NCI-H345 treated with DMSO at 0.1 percent for 48 hours (cell line): ENCODE measurements at regions not wholly inside any gene's neighbourhood (a gene's known extent, or its start where the extent isn't known, plus 50 kb on each side); places are given as distances from the start of the nearest gene placed in this dataset.

Source experiments
- DNase-seq: peaks from one replicate; lab custom pipeline; 2025; ENCODE audit not compliant: unreplicated experiment; lab: John Stamatoyannopoulos, UW

DNA sequence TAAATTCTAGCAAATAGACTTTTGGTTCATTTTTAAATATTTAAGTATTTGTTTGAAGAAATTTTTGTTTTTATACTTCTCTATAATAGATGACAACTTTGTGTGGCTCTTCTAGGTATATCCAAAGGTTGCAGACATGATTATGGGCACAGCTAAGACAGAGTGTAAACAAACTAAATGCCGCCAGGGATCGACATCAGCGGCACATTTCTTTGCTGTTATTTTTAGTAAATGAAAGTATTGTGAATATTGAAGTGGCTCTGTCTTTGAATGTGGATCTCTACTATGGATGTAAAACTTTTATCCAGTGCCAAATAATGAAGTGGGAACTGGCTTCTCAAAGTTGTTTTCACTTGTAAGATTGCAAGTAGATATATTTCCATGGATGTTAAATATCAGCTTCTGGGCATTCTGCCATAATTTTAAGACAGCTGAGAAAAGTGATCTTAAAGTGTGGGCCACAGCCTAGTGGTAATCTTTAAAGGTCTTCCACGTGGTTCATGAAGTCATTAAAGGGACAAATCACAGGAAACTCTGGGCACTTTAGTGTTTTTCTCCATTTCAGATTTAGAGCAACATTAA lies 589.9 kb downstream of the ZNF608 start:
- no peak for DNase-seq

DNA sequence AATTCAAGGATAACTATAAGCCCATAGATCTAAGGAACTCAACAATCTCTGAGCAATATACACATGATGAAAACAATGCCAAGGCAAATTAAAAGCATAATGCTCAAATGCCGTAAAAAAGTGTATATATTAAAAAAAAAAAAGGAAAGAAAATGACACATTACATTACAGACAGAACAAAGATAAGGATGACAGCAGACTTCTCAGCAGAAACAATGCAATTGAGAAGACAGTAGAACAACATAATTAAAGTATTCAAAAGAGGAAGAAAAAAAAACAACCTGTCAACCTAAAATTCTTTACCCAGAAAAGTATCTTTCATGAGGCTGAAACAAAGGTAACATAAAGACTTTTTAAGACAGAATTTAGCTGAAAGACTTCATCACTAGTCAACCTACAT lies 591.7 kb downstream of the ZNF608 start:
- DNase-seq: no peak

DNA sequence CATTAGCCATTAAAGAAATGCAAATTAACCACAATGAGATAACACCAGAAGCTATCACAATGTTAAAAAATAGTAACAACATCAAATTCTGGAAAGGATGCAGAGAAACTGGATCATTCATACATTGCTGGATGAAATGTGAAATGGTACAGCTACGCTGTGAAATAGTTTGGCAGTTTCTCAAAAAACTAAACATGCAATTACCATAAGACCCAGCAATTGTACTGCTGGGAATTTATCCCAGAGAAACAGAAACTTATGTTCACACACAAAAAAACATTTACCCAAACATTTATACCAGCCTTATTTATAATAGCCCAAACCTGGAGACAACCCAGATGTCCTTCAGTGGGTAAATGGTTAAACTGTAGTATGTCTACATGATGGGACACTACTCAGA lies 592.9 kb downstream of the ZNF608 start:
- DNase-seq: no peak

DNA sequence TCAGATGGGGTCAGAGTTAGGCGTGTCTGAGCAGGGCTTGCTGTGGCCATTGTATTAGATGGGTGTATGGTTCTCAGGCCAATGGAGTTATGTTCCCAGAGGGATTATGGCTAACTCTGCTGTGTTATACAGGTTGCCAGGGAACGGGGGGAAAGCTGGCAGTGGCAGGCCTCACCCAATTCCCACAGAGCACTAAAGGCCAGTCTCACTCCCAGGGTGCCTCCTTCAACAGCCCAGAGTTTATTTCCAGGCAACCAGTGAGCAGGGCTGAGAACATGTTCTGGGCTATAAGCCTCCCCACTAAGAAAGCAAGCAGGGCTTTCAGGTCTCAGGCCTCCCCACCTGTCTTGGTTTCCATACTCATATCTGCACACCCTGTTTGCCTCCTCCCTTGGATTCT lies 597.9 kb downstream of the ZNF608 start:
- DNase-seq: no peak

DNA sequence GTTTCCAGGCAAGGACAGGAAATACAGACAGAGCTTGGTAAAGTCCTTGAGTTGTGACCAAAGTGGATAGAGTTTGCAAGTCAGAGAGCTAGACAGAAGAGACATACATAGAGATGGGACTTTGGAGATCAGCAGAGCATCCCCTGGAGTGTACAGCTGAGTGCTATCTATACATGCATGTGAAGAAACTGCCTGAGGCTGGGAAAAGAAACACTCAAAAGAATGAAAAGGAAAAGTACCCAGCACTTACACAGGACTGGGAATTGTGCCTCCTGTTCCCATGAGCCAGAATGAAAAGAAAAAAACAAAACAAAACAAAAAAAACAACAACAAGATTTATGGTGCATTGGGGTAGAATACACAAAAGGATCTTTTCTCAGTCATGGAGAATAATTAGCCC lies 606.4 kb downstream of the ZNF608 start:
- no peak for DNase-seq

DNA sequence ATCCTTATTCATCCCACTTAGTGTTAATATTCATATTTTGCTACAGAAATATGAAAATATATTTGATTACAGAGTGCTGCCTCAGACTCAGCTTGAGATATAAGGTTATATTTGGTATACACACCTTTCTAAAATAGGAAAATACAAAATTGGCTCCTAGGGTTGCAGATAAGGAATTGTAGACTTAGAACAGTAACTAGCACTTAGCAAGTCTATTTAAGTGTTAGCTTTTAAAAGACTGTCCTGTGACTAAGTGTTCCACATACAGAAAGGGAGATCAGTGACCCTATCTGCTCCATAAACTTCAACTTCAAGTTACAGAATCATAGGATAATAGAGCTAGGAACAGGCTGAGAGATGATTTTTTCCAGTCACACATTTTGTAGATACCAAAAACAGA lies 607.0 kb downstream of the ZNF608 start:
- no peak for DNase-seq

DNA sequence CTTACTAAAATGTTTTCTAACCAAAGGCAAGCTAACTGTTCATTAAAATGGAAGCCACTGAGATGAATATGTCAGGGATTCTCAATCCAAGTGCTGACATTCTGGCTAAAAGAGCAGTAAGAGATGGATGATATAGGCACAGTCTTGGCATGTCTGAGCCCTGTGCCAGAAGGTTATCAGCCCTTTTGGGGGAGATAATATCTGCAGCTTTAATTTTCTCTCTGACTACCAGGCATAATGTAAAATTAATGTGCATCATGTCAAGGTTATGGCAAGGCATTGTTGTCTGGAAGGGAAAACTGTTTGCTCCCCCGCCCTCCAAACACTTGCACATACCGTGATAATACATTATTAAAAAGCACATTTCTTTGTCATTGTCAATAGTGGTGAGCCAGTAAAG lies 609.8 kb downstream of the ZNF608 start:
- DNase-seq: no peak

DNA sequence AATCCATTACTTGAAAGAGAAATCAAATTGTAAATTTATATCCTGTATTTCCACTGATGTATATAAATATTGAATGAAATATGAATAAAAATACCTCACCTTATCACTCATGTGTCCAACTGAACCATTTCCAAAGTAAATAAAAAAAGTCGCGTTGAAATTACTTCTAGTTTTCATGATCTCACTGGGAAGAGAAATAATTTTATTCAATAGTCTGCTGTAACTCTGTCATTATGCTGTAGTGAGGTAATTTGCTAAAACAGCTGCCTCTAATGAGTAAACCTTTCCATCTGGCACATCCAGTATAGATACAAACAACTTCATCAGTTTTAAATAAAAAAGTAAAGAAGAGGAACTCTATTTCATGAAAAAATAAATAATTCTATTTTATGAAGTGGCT lies 611.5 kb downstream of the ZNF608 start:
- DNase-seq: no peak

DNA sequence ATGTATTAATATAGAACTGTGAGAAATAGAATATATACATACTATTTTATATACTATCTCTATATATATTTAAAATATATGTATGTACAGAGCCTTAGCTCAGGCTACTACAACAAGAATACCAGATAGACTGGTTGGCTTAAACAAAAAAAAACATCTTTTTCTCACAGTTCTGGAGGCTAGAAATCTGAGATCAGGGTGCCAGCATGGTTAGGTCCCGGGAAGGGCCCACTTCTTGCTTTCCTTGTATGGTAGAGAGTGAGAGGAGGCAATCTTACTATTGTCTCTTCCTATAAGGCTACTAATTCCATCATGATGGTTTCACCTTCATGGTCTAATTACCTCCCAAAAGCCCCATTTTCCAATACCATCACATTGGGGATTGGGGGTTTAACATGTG lies 613.0 kb downstream of the ZNF608 start:
- no peak for DNase-seq

DNA sequence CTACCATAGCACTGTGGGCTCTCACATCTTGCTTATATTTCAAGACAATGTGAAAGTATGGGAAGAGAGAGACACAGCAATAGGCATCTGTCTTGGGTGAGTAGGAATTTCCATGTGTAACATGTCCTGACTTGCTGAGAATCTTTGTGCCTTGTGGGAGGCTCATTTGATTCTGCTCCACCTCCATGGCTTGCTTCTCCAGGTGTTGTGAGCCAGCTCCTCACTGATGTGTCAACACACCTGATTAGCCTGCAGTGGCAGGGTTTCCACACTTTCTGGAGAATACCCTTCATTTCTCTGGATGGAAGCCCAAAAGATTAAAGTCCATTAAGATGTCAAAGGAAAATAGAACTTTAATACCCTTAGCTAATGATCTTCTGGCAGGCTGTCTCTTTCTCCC lies 613.6 kb downstream of the ZNF608 start:
- DNase-seq: no peak

DNA sequence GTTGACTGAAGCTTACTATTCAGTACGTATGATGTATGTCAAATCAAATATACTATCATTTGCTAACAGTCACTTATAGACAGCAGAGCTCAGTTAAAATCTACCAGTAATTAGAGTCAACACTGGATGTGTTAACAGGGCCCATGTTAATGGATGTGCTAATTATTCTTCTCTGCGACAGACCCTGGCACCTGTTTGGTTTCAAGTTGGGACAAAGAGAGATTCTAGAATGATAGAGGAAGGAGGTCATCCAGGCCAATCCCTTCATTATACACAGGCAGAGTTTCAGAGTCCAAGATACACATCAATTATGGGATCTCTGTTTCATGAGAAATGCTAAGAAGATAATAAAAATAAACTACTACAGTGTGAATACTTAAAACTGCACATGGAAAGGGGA lies 615.0 kb downstream of the ZNF608 start:
- no peak for DNase-seq

DNA sequence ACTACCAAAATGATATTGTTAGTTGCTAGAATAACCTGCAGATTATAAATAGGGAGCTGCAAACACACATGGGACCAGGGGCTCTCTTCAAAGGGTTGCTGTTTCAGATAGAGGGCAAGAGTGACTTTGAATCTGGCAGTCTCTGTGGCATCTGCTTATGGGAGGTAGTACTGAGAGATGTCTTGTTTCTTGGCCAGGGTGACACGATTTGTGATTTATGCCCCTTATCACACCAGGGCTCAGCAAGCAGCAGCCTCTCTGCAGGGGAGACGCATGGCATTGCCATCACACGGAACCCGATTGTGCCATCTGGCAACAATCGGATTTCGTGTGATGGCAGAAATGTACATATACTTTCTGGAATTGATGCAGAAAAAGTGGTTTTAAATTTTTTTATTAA lies 615.6 kb downstream of the ZNF608 start:
- DNase-seq: no peak

DNA sequence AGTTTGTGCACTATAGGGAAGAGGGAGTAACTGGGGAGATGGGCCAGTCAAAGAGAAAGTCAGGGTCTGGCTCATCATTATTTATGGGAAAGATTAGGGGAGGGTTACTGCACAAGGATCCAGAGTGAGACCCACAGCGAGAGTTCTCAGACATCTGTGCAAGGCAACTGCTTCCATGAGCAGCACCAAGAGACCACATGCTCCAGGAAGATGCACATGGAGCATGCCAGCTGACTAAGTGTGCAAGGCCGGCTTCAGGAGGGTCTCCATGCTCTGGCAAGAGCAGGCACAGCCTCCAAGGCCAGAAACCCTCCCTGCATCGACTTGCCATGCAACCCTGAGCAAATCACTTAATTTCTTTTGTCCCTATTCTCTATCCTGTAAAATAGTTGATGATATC lies 616.9 kb downstream of the CSNK1G3 start:
- DNase-seq: no peak

DNA sequence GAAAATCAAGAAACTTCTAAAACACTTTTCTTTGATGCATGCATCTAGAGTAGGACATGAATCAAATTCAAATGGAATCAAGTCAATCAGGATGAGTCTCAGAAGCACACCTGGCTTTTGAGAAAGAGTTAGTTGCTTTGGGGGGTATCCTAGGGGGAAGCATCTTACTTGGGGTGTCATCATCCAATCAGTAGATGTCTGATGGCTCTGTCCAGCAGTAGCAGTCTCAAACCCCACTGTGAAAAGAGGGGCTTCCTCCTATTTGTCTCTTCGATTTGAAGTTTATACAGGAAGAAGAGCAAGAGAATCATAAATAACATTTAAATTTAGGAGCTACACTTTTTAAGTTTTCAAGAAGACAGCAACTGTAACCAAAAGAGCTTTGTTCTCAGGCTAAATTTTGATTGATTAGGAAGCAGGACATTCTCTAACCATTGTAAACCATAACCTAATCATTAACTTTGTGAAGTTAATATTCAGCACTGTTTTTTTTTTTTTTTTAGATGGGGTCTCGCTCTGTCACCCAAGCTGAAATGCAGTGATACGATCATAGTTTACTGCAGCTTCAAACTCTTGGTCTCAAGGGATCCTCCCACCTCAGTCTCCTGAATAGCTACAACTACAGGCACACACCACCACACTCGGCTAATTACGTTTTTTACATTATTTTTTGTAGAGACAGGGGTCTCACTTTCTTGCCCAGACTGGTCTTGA lies 614.7 kb downstream of the CSNK1G3 start:
- DNase-seq: no peak

DNA sequence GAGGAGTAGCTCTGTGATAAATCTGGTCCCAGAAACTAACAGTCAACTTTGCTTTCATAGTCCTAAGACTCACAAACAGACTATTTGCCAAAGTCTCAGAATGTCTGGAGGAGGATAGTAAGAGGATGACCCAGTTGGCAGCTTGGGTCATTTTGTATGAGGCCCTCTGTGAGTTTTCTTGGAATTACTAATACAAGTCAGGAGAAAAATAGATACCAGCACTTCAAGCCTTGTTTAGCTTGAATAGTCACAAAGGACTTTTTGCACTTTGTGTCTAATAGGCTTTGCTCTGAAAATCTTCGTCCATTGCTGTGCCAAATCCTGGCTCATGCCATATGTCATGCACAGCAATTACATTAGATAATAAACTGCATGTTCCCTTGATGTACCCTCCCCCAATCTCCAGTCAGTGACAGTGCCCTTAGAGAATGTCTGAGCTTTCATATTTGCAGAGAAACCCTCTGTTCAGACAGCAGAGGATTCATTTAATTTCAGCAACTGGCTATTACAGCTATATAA lies 612.8 kb downstream of the CSNK1G3 start:
- no peak for DNase-seq

DNA sequence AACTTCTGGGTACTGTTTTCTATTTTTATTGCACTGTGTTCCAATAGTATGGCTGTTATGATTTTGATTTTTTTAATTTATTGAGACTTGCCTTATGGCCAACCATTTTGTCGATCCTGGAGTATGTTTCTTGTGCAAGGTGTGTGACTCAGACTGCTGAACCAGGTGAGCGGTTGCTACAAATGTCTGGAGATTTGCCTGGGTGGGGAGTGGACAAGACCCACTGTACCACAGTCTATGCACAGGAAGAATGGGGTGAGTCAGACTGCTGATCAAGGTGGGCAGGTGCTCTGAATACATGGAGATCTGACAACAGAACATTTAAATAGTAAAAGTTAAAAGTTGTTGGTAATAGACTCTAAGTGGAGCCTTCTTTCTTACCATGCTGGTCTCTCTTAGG lies 609.2 kb downstream of the CSNK1G3 start:
- no peak for DNase-seq

DNA sequence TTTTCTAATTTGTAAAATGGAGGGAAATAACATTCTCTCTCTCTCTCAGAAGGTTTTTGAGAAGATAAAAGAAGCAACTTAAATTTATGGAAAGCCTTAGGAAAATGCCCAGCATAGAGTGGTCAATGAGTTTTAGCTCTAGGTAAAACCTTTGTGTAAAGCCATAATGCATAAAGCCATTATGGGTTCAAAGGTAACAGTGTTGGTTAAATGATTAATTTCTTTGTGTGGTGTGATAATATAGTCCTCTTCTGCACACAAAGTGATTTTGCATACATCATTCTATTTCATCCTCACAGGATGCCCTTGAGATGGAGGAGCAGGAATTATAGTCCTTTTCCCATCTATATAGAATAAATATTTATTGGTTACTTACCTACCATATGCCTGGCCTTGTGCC lies 602.9 kb downstream of the CSNK1G3 start:
- DNase-seq: no peak

DNA sequence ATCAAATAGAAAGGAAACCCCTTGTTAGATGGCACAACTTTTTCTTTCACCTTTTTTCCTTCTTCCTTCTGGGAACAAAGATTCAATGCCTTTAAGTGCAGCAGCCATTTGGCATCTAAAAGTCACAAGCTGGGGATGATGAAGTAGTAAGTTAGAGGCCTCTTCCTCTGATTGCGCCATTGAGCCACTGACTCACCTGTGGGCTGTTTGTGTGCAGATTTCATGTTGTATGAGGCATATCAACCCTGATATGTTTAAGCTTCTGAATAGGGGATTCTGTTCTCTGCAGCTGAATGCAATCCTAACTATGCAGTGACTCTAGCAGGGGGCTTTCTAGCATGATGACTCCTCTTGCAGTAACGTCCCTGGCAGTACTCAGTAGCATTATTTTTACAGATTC lies 599.9 kb downstream of the CSNK1G3 start:
- no peak for DNase-seq

DNA sequence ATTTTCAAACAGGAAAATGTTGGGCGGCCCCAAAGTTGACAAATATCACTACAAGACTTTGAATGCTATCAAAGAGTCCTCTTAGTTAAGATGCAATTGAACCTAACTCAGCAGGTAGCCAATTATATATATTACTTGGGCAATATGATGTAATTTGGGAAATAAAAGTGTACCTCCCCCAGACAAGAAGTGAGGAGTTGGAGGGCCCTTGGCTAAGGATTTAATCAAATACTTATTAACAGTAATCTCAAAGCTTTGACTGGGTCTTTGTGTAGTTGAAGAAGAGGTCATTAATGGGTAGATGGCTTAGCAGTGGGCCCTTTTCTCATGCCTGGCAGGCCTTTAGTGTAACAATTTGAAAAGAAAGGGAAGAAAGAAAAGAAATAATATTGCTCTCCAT lies 599.0 kb downstream of the CSNK1G3 start:
- DNase-seq: no peak

DNA sequence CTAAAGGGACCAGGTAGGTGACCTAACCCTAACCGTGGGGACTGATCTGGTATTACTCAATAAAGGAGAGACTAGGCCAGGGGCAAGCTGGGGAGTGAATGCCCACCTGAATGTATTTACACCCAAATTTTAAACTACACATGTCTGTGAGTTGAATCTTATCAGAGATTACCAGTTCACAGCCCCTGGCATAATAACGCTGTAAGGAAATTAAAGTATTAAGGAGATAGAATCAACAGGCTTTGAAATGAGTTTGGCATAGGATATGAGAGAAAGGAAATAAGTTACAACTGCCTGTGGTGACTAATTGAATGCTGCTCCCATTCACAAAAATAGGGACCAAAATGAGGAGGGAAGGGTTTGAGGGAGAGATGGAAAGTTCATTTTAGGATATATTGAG lies 593.3 kb downstream of the CSNK1G3 start:
- DNase-seq: no peak

DNA sequence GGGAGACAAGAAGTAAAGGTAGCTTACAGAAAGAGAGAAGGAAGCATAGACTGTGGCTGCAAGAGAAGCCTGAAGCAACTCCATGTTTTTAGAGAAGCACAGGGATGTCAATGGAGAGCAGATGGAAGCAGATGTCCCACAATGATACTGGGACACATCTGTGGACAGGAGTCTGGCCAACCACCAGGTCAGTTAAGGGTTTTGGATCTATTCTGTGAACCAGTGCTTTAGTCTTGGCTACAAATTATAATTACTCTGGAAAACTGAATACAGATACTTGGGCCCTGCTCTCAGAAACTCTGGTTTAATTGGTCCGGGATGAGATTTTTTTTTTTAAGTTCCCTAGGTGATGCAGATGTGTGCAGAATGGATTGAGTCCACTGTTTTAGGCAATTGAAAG lies 592.8 kb downstream of the CSNK1G3 start:
- no peak for DNase-seq

DNA sequence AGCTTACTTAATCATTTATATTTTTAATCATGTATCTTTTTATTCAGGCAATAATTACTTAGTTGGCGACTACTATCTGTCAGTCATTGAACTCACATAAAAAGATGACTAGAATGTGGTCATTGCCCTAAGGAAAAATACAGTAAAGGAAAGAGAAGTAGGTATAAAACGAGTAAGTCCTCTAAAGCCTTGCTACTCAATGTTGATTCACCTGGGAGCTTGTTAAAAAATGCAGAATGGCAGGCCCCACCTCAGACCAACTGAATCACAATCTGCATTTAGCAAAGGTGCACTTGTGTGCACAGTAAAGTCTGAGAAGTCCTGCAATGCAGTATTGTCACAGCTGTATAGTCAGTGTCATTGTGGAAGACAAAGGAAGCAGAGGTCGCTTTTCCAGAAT lies 592.4 kb downstream of the CSNK1G3 start:
- DNase-seq: no peak

DNA sequence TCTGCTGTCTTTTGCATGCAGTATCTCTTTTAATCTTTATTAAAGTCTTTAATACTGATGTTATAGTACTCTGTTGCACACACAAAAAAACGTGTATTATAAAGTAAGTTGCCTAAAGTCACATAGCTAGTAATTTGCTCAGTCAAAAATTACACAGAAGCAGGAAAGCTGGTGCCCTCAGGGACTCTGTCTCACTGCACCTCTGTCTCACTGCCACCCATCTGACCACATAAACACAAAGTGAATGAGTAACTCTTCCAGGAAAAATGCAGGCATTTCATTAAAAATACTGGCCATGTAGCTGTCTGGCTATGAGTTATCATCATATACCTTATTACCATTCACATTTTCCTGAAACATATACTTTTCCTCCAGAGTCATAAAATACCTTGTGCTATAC lies 591.7 kb downstream of the CSNK1G3 start:
- no peak for DNase-seq
